GM18868 (cell line): ENCODE measurements at regions not wholly inside any gene's neighbourhood (a gene's known extent, or its start where the extent isn't known, plus 50 kb on each side); places are given as distances from the start of the nearest gene placed in this dataset.
A peak's percentile ranks its signal among the peaks of the same experiment; 100 is the strongest.

Experiments
- ATAC-seq: cut with Tn5 transposase; IDR thresholded peaks from one replicate; pipeline ENCODE4 v1.9.1; 2021; ENCODE audit warnings: mild to moderate bottlenecking, moderate library complexity; ENCODE audit not compliant: unreplicated experiment

DNA sequence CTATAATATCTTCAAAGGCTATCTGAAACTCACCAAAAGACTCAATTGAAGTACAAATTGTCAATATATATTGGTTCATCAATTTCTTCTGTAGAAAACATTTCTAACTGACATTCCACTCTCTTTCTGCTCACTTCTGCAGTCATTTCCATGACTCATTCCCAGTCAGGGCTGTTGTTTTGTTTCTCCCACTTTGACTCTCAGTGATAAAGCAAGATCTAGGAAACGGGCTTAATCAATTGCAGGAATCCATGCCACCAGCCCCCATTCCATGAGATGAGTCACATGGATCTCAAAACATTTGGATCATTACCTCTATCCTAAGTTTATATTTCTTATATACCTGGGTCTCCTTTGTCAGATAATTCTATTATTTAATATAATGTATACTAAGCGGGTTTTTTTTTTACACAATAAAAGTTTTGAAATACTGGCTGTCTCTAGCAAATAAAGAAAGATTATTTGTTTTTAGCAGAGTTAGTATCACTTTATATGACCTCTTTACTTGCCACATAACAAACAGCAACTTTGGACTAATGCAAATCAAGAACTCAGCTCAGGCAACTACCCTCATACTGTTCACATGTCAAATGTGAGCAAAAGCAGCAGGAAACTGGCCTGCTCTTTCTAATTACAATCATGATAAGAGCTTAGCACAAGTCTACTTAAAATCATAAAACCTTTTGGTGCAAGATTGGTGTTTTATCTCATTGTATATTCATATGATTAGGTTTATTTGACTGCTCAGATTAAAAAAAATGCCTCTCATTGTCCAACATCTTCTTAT, 251.1 kb upstream of the PIK3C3 start:
- ATAC-seq = no peak

DNA sequence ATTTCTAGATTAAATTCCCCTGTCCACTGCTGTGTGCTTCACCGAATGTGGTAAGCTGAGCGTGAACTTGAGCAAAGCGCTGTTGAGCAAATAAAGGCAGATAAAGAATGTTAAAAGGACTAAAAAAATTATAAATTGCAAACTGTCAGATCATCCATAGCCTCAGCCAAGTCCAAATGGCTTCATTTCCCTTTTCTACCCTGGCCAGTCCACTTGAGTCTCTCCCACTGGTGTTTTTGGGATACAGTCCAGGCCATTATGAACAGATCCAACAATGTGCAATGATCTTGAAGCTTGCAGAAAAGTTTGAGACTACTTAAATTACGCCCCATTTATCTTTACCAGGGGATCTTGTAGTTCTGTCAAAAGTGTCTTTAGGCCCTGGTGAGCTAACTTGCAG, 254.6 kb upstream of the PIK3C3 start:
- no peak for ATAC-seq

DNA sequence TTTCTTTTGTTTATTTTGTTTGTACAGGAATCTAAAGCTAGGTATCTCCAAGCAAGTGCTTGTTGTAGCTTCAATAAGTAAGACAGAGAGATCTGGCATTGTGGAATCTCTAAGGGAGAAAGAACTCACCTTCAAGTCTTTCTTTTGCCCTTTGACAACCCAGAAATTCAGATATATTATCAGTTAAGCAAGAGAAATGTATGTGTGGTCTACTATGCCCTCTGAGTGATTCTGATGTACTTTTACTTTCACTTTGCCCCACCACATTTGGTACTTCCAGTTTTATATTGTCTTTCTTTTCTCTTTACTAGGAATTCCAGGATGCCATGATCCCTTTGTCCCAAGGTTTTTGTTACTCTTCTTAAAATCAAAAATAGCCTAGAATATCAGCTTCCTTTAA, 259.6 kb upstream of the PIK3C3 start:
- peak; percentile 74 for ATAC-seq

DNA sequence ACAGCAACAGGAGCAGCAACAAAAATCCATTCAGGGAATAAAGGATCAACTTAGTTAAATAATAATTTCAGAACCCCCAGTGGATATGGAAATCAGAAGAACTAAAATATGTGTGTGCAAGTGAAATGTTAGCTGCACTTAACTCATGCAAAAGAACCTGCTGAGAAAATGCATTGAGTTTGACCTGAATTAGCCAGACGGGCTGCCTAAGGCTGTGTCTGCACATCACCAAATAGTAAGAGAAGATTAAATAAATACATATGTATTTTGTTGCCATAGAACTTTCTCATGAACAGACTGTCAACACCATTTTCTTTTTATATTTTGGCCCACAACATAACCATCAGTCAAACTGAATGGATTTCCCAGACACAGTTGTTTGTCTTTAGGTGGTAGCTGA, 262.0 kb upstream of the PIK3C3 start:
- ATAC-seq = no peak

DNA sequence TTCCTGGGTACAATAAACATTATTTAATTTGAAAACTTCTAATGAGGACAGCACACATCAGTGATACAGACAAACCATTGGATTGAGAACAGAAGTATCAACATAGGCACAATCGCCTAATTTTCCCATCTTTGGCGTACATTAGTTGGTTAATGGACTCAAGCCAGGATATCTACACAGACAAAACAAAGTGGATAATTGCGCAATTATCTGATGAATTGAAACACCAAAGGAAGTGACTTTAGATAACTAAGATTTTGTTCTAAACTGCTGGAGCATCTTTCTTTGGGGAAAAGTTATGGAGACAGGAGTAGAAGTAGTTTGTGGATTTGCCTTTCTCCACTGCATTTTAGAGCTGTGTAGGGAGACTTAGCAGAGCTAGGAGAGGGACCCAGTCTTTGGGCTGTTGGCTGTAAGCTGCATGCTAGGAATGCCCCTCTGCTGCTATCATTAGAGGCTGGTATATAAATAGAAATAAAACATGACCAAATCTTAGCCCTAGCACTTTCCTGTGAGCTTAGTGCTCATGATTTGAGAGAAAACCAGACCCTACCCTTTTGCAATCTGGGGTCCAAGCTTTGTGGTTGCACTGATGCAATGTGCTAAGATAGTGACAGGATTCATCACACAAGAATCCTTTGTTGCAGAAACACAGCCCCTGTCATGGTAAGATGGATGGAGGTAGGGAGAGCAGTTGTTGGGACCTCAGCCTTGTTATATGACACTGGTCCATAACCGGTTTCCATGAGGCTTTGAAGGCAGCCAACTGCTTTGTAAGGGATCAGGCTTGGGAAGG, 264.5 kb upstream of the PIK3C3 start:
- ATAC-seq = no peak

DNA sequence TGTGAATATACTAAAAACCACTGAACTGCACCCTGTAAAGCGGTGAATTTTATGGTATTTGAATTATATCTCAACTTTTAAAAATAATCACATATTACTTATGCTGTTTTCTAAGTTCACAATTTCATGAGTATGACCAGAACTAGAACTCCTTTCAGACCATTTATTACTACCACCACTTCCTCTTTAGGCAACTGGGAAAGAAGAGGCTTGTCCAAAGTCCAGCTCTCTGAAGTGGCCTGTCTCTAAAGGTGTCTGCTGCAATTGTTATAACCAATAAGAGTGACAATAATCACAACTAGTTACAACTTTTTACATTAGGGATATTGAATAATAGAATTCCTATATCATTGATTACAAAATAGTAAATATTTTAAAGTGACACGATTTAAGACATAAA, 267.9 kb upstream of the PIK3C3 start:
- ATAC-seq = no peak

DNA sequence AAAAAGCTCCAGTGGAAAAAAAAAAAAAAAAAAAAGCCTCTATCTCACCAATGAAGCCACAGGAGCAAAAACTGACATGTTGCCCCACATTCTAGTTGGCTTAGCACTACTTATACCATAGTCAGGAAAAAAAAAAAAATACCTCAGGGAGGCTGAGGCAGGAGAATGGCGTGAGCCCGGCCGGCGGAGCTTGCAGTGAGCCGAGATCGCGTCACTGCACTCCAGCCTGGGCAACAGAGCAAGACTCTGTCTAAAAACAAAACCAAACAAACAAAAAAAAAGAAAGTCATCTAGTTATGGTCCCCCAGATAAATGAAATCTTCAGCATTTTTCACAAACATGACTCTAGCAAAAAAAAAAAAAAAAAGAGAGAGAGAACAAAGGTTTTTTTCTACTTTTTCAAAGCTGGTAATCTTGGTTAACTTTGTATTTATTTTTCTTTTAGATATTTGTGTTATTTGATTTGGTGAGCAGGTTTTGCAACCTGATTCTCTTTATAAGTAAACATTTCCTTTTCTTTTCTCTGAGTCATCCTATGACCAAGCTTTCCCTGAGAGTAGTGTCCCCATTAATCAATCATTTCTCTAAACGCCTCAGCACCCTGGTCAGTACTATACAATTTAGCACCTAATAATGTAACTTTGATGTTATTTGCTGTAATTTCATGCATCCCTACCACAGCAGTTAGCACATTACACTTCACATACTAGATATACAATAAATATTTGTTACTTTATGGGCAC, 273.7 kb upstream of the PIK3C3 start:
- ATAC-seq = no peak

DNA sequence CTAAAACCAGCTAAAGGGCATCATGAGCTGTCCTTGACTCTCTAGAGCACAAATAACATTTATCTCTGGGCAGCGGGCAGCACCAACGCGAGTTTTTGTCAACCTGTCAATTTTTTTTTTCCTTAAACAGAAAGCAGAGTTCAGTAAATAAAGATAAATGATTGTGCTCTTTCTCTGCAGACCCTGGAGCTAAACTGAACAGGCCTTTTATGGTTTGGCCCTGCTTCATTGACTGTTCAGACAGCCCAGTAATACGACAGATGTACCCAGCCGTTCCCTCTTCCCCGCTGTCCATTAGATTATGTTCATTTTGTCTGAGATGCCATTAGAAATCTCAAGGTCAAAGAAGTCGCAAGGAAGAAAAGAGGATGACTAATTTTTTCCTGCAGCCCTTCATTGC, 280.5 kb upstream of the PIK3C3 start:
- no peak for ATAC-seq

DNA sequence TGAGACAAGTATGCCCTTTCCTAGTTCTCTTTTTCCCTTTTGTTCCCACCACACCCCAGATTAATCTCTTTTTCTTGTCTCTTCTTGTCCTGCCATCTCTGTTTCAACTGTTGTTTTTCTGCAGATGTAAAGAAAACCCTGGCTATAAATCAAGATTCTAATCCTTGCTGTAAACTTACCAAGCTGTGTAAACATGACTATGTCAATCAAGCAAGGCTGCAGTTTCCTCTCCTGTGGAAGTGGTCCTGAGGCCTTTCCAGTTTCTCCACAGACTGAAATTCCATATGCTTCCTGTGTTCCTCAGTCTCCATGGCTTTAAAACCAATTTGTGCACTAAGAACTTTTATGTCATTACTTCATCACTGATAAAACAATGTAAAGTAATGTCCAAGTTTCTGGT, 288.8 kb upstream of the PIK3C3 start:
- ATAC-seq = no peak

DNA sequence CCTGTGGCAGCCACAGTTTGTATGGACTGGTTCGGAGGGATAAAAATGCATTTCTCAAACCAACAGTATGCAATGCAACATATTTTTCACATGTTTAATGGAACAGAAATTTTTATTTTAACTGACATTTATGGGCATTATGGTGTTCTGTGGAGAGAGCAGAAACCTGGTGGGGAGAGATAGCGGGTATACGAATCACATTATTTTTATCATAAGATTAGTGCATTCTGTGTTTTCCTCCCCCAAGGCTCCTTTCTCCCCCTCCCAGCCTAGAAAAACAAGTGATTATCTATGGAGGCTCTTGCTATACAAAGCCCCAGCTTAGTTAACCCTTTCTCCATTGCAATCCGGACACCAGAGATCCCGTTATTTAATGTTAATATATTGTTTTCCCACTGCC, 289.8 kb upstream of the PIK3C3 start:
- ATAC-seq = no peak

DNA sequence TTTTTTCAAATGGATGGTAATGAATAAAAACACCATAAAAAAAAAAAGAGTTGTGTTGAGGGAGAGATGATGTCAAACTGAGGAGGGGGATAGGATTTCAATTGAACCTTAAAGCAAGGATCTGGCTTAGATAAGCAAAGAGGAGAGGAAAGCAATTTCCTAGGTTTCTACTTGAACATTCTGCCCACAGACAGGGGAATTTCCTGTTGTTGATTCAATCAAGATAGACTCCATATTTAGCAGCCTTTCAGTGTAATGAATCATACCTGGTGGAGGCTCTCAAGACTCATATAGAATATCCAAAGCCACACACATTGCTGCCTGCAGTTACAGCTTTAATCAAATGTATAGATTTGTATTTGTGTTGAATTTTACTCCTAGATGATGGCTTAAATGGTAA, 294.4 kb upstream of the PIK3C3 start:
- no peak for ATAC-seq

DNA sequence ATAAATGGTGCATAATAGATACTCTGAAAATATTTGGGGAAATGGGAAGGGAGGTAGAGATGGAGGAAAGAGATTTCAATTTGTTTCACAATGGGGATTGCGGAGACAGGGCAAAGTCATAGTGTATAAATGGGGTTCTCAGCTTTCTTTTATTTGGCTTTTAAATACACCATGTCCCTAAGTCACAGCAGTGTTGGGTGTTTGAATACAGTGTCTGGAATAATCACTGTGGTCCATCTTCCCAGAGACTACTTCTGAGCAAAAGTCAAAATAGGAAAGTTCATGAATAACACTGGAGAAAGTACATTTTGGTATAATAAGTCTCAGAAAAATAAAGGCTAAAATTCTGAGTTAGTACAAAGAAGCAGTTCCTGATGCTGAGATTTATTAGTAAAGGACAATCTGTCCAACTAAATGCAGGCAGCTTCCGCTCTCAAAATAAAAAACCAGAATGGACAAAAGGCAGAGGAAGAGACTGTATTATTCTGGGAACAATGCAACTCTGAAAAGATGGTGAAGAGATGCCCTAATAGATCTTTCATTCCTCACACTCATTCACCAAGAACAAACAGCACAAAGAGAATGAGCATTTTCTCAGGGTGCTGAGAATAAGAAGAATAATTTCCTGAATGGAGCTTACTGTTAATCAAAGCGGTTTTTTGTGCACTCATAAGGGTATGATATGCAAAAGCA, 295.4 kb upstream of the PIK3C3 start:
- ATAC-seq = no peak

DNA sequence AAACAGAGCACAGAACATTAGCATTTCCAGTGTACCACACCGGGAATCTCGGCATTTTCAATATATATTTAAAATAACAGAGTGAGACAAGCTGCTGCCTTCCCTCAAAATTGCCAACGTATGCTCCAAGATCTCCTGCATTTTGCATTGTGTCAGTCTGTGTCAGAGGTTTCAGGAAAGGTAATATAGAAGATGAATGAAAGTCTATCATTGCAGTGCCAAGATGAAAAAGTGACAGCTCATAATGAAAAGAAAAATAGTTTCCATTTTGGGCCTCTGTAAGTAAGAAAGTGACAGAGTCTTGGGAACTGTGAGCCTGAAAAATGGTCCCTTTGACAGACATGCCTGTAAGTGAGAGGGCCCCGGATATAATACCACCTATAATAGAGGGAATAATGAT, 297.8 kb upstream of the PIK3C3 start:
- ATAC-seq = no peak

DNA sequence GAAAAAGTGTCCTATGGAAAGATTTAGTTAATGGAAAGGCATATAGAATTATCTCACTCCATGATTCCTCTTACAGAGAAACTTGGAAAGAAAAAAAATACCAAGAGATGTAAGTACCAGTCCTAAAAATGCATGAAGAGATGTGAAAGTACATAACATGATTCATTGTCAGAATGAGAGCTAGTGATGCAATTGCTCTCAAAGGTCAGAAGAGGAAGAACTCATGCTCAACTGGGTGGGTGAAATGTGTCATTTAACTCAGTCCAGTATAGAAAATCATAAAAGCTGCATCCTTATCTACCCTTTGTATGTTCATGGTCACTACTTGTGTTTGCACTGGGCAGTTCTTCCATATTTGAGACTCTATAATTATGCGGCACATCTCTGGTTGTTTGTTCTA, 300.0 kb upstream of the PIK3C3 start:
- ATAC-seq = no peak

DNA sequence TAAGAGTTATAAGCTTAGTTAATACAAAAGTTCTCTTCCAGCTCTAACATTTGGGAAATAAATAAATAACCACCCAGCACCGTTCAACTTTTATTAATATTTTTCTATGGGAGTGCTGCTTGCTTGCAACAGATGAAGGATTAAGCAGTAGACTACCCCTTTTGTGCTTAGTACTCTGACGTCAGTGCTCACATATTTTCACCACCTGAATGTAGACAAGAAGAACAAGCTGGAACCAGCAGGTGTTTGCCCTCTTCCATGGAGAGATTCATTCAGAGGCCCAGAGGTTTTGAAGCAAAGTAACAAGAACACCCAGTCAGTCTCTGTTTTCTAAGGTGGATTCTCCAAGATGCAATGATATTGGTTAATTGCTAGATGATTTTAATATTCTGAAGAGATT, 307.1 kb upstream of the PIK3C3 start:
- no peak for ATAC-seq

DNA sequence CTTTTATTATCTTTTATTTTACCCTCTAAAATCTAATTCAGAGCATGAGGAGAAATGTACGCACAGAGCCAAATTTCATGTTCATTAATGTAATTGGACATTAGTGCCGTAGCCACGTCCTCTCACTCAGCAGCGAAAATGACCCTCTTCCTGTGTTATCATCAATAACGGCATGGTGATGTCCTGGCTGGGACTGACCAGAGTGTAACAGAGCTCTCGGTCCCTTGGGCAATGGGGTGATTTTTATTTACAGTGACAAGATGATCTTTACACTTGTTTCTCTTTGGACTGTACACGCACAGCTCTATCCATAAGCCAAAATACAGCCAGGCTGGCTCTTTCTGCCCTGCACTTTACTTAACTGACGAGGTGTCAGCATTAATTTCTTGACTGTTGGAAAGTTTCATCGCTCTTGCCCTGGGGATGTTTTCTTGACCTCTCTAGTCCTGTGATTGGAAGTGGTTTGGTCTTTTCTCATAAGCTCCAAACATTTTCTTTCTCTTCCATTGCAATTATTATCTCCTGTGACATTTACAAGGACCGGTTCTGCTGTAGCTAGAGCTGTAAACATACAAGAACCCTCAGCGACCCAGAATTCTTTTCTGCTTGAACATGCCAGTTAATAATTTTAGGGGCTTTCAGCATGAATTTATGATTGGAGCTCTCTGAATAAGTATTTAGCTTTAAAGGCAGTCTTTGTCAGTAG, 308.0 kb upstream of the PIK3C3 start:
- no peak for ATAC-seq

DNA sequence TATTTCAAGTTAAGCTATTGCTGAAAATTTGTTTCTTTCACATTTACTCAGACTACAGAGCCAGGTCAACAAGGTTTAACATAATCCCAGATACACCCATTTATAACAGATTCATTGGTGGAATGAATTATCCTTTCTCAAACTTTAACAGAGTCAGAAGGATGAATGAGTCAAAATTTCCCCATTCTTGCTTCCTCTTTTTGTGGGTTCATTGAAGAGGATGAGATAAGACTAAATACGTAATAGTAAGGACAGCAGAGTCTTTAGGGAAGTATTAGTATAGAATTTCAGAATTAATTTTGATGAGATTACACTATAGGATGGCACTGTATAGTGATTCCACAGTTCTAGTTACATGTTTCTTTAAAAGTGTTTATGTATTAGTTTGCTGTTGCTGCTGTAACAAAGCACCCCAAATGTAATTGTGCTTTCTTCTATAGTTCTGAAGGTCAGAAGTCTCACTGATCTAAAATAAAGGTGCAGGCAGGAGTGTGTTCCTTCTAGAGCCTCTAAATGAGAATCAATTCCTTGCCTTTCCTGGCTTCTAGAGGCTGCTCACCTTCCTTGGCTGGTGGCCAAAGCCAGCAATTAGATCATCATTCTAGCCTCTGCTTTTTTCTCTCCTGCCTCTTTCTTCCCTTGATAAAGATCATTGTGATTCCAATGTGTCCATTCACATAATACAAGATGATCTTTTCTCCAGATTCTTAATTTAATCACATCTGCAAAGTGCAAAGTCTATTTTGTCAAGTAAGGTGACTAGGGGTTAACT, 309.3 kb upstream of the PIK3C3 start:
- ATAC-seq = no peak

DNA sequence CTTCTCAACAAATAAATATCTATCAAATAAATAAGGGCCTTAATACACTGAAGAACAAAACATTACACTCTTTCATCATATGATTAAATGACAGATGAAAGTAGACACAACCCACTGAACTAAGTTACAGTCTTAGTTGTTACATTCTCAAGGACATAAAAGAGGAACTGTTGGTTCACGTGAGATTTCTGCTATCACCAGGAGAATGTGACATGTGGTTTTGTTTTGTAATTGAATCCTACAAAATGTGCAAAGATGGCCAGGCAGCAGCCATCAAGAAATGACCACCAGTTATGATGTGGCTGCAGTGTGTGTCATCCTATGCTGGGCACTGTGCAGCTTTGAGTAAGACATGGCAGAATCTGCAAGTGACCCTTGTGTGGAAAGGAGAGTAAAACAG, 310.6 kb upstream of the PIK3C3 start:
- no peak for ATAC-seq

DNA sequence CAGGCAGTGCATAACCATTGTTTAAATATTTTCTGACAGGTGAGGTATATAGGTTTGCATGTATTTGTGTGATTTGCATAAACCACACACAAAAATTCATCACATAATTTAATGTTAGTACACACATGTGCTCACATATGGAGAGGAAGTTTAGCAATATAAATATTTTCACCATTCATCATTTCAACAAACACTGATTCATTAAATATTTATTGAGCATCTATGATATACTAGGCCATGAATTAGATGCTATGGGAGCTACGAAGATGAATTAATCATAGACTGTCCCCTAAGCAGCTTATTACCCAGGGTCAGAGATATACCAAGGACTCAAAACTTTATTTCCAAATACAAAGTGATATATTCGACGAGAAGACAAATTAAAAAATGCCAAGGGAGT, 311.6 kb upstream of the PIK3C3 start:
- no peak for ATAC-seq

DNA sequence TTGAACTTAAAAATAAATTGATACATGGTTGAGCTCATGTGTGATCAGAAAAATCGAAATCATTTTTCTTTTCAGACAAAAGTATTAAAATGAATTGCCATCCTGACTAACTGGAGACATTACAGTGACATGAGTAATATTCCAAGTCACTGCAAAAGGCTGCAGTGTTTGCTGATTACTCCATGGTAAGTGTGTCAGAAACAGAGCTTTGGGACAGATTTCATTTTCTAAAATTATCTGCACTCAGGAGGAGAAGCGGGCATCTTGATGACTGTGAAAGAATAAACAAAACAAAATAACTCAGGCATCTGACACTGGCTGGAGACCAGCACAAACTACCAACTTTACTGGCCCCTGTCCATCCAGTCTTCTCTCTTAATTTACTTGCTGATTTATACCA, 312.3 kb upstream of the PIK3C3 start:
- ATAC-seq = no peak
